ENCODE measurements at regions not wholly inside any gene's neighbourhood (a gene's known extent, or its start where the extent isn't known, plus 50 kb on each side); places are given as distances from the start of the nearest gene placed in this dataset.
A peak's percentile ranks its signal among the peaks of the same experiment; 100 is the strongest.

- H3K4me3 ChIP-seq (ENCODE audit: low read depth, low read length) = peak overlapping the region; percentile 95
- peak; percentile 97 for DNase-seq (ENCODE audit: low read depth)
- TF ChIP-seq, protein P1, sequence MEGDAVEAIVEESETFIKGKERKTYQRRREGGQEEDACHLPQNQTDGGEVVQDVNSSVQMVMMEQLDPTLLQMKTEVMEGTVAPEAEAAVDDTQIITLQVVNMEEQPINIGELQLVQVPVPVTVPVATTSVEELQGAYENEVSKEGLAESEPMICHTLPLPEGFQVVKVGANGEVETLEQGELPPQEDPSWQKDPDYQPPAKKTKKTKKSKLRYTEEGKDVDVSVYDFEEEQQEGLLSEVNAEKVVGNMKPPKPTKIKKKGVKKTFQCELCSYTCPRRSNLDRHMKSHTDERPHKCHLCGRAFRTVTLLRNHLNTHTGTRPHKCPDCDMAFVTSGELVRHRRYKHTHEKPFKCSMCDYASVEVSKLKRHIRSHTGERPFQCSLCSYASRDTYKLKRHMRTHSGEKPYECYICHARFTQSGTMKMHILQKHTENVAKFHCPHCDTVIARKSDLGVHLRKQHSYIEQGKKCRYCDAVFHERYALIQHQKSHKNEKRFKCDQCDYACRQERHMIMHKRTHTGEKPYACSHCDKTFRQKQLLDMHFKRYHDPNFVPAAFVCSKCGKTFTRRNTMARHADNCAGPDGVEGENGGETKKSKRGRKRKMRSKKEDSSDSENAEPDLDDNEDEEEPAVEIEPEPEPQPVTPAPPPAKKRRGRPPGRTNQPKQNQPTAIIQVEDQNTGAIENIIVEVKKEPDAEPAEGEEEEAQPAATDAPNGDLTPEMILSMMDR (IDR thresholded peaks at IDR 0.05; ENCODE audit: insufficient read depth, low read depth, low read length, missing control alignments) = no peak
These were observed 56.6 kb upstream of the SLC1A4 start for GRCh38 chr2:64932371-64933216.

GRCh38 chr2:64934530-64934929 lies 54.7 kb upstream of the SLC1A4 start:
- H3K4me3 ChIP-seq (ENCODE audit: low read depth, low read length) = no peak overlapping the region
- TF ChIP-seq, protein P1 (IDR thresholded peaks at IDR 0.05; ENCODE audit: insufficient read depth, low read depth, low read length, missing control alignments) = no peak
- DNase-seq (ENCODE audit: low read depth) = peak; percentile 64

DNA sequence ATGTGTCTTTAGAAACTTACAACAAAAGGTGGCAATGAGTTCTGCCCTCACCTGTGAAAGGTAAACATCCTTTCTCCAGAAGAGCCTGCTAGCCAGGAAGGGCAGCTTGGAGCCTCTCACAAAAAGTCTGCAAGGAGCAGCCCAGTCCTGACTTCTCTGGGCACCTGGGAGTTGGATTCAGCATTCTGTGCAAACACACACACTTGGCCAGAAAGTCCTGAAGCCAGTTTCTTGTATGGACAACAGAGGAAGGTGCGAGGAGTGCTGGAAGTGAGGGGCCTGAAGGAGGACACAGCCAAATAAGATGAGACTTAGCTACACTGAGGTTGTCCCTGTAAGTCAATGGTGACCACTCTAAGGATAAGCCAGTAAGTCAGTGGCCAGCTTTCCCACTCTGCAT lies 52.4 kb upstream of the SLC1A4 start:
- TF ChIP-seq, protein P1 (IDR thresholded peaks at IDR 0.05; ENCODE audit: insufficient read depth, low read depth, low read length, missing control alignments) = no peak
- no peak for DNase-seq (ENCODE audit: low read depth)
- peak overlapping the region; percentile 75 for H3K4me3 ChIP-seq (ENCODE audit: low read depth, low read length)

DNA sequence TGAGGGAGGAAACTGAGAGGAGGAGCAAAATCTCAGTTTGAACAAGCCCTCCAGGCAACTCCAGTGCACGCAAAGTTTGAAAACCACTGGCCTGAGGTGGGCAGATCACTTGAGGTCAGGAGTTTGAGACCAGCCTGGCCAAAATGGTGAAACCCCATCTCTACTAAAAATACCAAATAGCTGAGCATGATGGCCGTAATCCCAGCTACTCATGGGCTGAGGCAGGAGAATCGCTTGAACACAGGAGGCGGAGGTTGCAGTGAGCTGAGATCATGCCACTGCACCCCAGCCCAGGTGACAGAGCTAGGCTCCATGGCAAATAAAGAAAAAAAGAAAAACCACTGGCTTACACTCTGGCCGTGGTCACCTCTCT lies 51.9 kb upstream of the SLC1A4 start:
- DNase-seq (ENCODE audit: low read depth) = peak; percentile 72
- H3K4me3 ChIP-seq (ENCODE audit: low read depth, low read length) = peak overlapping the region; percentile 75

- TF ChIP-seq, protein P1 (IDR thresholded peaks at IDR 0.05; ENCODE audit: insufficient read depth, low read depth, low read length, missing control alignments) = no peak
- peak overlapping the region; percentile 75 for H3K4me3 ChIP-seq (ENCODE audit: low read depth, low read length)
- peak; percentile 88 for DNase-seq (ENCODE audit: low read depth)
These were observed 51.3 kb upstream of the SLC1A4 start for GRCh38 chr2:64937687-64938491.

GRCh38 chr2:64938607-64939285 lies 50.5 kb upstream of the SLC1A4 start:
- DNase-seq (ENCODE audit: low read depth) = peak; percentile 64
- TF ChIP-seq, protein P1 (IDR thresholded peaks at IDR 0.05; ENCODE audit: insufficient read depth, low read depth, low read length, missing control alignments) = no peak
- peak overlapping the region; percentile 75 for H3K4me3 ChIP-seq (ENCODE audit: low read depth, low read length)
